Stomach smooth muscle (tissue), 2 donors: ENCODE measurements at regions not wholly inside any gene's neighbourhood (a gene's known extent, or its start where the extent isn't known, plus 50 kb on each side); places are given as distances from the start of the nearest gene placed in this dataset.
"Not testable (repeated sequence)": the region's sequence is repeated elsewhere in the genome, so short reads cannot be mapped to it uniquely, and the experiment has no call there.

Experiments
- H3K27ac ChIP-seq: one replicate; pipeline ENCODE4 v1.7.0; 2013; ENCODE audit warnings: mild to moderate bottlenecking, low read length, inconsistent platforms
- H3K27me3 ChIP-seq, 2 donors: one replicate each; pipeline ENCODE4 v1.7.0; 2013; ENCODE audit warnings: low read length in 2 of 2; ENCODE audit not compliant: insufficient read depth in 2 of 2, control insufficient read depth in 1 of 2
- H3K36me3 ChIP-seq, 2 donors: one replicate each; pipeline ENCODE4 v1.7.0; 2013; ENCODE audit warnings: low read length in 2 of 2; ENCODE audit not compliant: control insufficient read depth in 2 of 2, insufficient read depth in 2 of 2
- H3K4me1 ChIP-seq: one replicate; pipeline ENCODE4 v1.7.0; 2013; ENCODE audit warnings: low read length; ENCODE audit not compliant: control insufficient read depth, insufficient read depth
- H3K4me3 ChIP-seq, 2 donors: one replicate each; pipeline ENCODE4 v1.7.0; 2013; ENCODE audit warnings: low read length in 2 of 2
- H3K9ac ChIP-seq, 2 donors: one replicate each; pipeline ENCODE4 v1.7.0; 2013; ENCODE audit warnings: low read length in 2 of 2, mild to moderate bottlenecking in 1 of 2
- H3K9me3 ChIP-seq, 2 donors: one replicate each; pipeline ENCODE4 v1.7.0; 2013; ENCODE audit warnings: low read length in 2 of 2; ENCODE audit not compliant: control insufficient read depth in 2 of 2
- donor health status: healthy.
- donor health status: Pancreatic carcinoma.

DNA sequence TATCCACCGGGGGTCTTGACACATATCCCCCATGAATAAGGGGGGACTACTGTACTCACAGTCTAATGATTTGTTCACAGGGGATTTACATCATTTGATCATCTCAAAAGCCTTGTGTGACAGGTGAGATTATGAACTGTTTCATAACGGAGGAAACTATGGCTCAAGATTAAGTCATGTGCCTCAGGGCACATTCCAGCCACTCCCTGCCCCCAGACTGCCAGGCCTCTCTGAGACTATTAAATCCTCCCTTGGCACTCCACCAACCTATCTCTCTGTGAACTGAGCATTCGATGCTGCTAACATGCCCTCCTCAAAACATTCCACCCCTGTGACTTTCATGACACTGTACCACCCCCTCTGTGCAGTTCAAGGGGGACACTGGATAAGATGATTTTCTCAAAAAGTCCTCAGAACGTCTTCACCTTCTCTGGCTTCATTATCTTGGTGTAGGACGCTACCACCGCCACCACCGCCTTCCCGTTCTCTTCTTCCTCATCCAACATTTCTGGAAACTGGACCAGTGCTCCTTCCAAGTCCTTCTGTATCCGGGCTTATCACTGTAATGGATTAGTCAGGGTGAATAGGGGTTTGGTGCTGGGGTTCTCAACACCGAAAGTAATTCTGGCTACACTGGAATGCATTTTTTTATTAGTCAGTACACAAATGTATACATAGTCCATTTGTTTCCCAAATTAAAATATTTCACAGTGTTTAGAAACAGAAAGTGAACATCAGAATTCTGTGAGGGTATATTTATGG, 169.6 kb downstream of the KCNS3 start:
- H3K9me3 ChIP-seq = no peaks in the 10 kb centered on the region
- H3K27ac ChIP-seq = no peak overlapping the region
- H3K4me1 ChIP-seq = peaks cover 8% of the 10 kb centered on the region
- H3K9ac ChIP-seq = no peak overlapping the region
- H3K27me3 ChIP-seq = no peaks in the 10 kb centered on the region
- H3K4me3 ChIP-seq = no peak overlapping the region
- H3K36me3 ChIP-seq = no peaks in the 10 kb centered on the region

DNA sequence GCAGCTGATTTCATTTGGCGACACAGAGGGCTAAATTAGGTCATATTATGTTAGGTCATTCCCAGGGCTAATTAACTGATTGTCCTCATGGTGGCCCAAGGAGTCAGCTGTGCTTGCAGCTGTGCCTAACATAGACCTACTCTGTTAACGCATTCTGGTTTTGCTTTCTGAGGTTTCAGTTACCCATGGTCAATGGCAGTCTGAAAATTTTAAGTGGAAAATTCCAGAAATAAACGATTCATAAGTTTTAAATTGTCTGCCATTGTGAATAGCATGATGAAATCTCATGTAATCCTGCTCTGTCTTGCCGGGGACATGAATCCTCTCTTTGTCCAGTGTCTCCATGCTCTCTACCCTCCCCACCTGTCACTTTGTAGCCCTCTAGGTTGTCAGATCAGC, 168.7 kb downstream of the KCNS3 start:
- no peak overlapping the region for H3K4me3 ChIP-seq
- H3K36me3 ChIP-seq = no peaks in the 10 kb centered on the region
- H3K4me1 ChIP-seq = peaks cover 8% of the 10 kb centered on the region
- no peaks in the 10 kb centered on the region for H3K27me3 ChIP-seq
- H3K9ac ChIP-seq = no peak overlapping the region
- H3K9me3 ChIP-seq = no peaks in the 10 kb centered on the region
- H3K27ac ChIP-seq = no peak overlapping the region

DNA sequence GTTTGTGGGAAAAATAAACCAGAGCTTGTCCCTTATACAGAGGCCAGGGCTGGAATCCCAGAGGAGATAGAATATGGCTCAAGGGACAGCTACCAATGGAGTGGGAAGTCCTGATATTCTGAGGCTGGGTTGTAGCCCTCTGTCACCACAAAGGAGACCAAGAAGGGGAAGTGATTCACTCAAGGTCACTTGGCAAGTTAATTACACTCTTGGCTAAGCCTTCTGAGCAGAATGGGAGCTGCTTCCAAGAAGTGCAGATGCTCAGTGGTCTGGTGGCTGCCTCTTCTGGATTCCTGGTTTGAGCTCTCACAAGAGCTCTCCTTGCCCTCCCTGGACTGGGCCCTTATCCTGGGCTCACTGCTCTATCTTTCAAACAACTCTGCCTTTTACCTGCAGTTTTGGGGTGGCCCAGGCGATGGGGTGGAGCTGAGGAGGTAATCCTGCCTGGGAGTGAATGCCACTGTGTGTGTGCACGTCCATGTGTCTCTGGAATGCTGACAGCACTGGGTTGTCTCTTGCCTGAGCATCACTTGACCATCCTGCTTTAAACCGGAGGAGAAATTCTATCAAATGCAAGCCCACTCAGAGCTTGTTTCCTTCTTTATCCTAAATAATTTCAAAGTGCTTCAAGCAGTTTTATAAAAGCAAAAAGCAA, 168.2 kb downstream of the KCNS3 start:
- no peaks in the 10 kb centered on the region for H3K27me3 ChIP-seq
- no peak overlapping the region for H3K4me3 ChIP-seq
- H3K27ac ChIP-seq = no peak overlapping the region

DNA sequence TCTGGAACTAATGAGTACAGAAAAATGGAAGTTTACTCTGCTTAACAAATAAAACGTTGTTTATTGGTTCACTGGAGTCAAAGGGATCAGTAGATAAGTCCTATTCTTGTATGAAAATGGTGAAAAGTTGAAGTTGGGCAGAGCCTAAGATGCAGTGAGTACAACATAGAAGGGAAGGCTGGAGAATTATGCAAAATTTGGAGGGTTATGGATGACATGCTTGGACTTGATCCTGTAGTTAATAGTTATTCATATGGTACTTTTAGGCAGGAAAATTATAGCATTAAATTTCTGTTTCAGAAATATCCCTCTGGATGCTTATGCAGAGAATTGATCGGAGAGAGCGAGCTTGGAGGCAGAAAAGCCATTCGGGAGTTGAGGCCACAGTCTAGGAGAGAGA, 167.6 kb downstream of the KCNS3 start:
- Histone ChIP-seq H3K27me3 (no peaks in the 10 kb centered on the region), H3K9me3 (no peaks in the 10 kb centered on the region), H3K27ac (no peak overlapping the region), H3K9ac (no peak overlapping the region), H3K4me3 (no peak overlapping the region), H3K4me1 (peaks cover 8% of the 10 kb centered on the region), H3K36me3 (no peaks in the 10 kb centered on the region)

More for the DNA sequence above, 168.2 kb downstream of the KCNS3 start:
- Histone ChIP-seq H3K4me1 (peaks cover 8% of the 10 kb centered on the region), H3K36me3 (no peaks in the 10 kb centered on the region), H3K9ac (no peak overlapping the region), H3K9me3 (no peaks in the 10 kb centered on the region)

DNA sequence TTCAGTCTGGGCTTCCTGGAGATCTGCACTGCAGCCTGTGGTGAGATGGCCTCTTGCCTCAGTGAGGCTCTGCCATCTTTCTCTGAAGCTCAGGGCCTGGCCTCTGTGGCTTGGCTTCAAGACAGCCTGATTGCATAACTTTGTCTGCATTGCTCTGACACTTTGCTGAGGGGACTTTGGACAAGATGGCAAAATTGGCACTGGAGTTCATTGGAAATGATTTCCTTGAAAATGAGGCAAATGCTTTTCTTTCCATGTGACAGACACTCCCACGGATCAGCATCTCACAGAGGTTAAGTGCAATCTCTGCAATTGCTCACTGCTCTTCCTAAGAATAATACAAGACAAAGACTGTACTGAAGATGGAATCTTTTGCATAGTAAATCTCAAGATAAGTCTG, 166.8 kb downstream of the KCNS3 start:
- Histone ChIP-seq H3K4me3 (no peak overlapping the region), H3K9ac (no peak overlapping the region), H3K27ac (no peak overlapping the region), H3K9me3 (no peaks in the 10 kb centered on the region), H3K27me3 (no peaks in the 10 kb centered on the region), H3K36me3 (no peaks in the 10 kb centered on the region), H3K4me1 (peaks cover 8% of the 10 kb centered on the region)

DNA sequence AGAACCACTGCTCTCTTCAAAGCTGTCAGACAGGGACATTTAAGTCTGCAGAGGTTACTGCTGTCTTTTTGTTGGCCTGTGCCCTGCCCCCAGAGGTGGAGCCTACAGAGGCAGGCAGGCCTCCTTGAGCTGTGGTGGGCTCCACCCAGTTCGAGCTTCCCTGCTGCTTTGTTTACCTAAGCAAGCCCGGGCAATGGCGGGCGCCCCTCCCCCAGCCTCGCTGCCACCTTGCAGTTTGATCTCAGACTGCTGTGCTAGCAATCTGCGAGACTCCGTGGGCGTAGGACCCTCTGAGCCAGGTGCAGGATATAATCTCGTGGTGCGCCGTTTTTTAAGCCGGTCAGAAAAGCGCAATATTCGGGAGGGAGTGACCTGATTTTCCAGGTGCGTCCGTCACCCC, 138.9 kb downstream of the KCNS3 start:
- H3K36me3 ChIP-seq, H3K27ac ChIP-seq, H3K4me1 ChIP-seq, H3K27me3 ChIP-seq, H3K9me3 ChIP-seq, H3K9ac ChIP-seq, H3K4me3 ChIP-seq: not testable (repeated sequence)

DNA sequence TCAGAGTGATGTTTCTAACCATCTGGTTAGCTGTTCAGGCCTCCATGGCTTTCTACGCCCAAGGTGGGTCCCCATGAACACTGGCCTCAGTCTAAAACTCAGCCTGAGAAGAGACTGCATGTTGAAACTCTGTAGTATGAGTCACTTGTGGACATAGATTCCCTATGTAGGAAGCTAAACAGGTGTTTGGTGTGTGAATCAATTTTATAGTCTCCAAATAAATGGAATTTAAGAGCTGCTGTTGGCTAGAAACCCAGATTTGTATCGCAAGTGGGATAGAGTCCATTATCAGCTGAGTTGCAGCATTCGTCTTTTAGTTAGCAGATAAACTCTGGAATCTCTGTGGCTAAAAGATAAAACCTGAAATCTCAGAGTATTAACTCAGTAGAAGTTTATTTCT, 131.4 kb downstream of the KCNS3 start:
- no peaks in the 10 kb centered on the region for H3K36me3 ChIP-seq
- no peak overlapping the region for H3K27ac ChIP-seq
- H3K9ac ChIP-seq = no peak overlapping the region
- H3K4me3 ChIP-seq = no peak overlapping the region
- H3K9me3 ChIP-seq = no peaks in the 10 kb centered on the region
- no peaks in the 10 kb centered on the region for H3K4me1 ChIP-seq
- H3K27me3 ChIP-seq = no peaks in the 10 kb centered on the region

DNA sequence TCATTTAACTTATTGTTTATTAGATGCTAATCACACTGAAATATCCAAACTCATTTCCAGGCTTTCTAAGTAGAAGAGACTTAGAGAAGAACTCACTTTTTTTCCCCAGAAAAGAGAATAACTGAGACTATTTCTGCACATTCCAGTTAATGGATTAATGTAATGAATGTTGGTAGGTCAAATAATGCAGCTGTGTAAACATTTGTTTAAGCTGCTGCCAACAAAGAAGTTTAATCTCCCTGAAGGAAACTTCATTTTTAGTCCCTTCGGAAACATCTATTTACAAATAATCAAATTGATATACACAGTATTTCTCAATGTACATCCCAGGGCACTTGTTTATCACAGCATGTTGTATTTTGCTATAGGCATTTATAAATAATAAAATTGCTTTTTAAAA, 126.9 kb downstream of the KCNS3 start:
- H3K36me3 ChIP-seq = no peaks in the 10 kb centered on the region
- H3K9me3 ChIP-seq = no peaks in the 10 kb centered on the region
- no peak overlapping the region for H3K4me3 ChIP-seq
- H3K9ac ChIP-seq = no peak overlapping the region
- H3K27ac ChIP-seq = no peak overlapping the region
- no peaks in the 10 kb centered on the region for H3K4me1 ChIP-seq
- no peaks in the 10 kb centered on the region for H3K27me3 ChIP-seq

DNA sequence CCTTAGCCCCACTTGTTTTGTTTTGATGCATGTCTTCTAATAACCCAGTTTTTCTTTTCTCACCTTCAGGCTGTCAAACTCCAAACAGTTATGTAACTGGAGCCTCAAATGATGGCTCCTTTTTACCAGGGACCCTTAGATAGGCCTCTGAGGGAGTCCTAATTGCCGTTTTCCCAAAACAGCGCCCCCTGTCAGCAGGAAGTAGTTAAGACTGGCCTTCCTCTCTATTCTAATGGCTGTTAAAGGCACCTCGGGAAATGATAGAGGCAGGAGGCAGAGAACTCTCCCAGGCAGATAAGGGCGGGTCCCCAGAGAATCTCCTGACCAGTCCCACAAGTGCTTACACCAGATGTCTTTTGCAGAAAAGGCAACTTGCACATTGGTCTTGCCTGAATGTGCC, 123.2 kb downstream of the KCNS3 start:
- Histone ChIP-seq H3K9me3 (no peaks in the 10 kb centered on the region), H3K4me3 (no peak overlapping the region), H3K9ac (no peak overlapping the region), H3K4me1 (no peaks in the 10 kb centered on the region), H3K27ac (no peak overlapping the region), H3K36me3 (no peaks in the 10 kb centered on the region), H3K27me3 (no peaks in the 10 kb centered on the region)

DNA sequence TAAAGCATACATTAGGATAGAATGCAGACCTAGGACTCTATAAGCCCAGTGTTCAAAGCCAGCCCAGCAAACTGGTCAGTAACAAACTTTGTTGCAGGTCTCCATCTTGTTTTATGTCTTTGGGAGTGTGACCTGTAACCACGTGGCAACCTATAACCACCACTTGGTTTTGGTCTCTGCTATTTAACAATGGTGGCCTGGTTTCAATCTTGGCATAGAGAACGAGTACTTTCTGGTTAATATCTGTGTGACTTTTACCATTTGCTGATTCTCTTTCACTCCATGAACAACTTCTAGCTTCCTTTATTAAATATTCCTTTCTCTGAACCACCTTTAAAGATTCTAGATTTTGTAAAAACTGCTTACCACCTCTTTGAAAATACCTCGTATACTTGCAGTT, 118.5 kb downstream of the KCNS3 start:
- H3K27me3 ChIP-seq = no peaks in the 10 kb centered on the region
- no peaks in the 10 kb centered on the region for H3K9me3 ChIP-seq
- no peaks in the 10 kb centered on the region for H3K4me1 ChIP-seq
- no peak overlapping the region for H3K27ac ChIP-seq
- H3K36me3 ChIP-seq = no peaks in the 10 kb centered on the region
- no peak overlapping the region for H3K4me3 ChIP-seq
- H3K9ac ChIP-seq = no peak overlapping the region

DNA sequence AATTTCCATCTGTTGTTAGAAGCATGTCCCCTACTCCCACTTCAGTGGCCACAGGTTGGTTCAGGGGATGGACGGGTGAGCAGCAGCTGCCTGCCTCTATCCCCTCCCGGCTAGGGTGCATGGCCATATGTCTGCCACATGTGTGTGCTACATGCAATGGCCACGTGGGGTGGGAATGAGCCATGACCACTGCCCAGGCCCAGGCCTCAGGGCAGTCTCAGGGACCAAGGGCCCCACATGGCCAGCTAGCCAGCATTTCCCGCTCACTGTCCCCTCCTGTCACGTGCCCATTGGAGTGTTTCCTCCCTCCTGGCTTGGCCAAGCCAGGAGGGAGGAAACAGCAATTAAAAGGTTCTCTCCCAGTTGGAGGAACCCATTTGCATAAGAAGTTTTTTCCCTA, 117.1 kb downstream of the KCNS3 start:
- Histone ChIP-seq H3K4me1 (no peaks in the 10 kb centered on the region), H3K27ac (no peak overlapping the region), H3K9ac (no peak overlapping the region), H3K36me3 (no peaks in the 10 kb centered on the region), H3K4me3 (no peak overlapping the region), H3K9me3 (no peaks in the 10 kb centered on the region), H3K27me3 (no peaks in the 10 kb centered on the region)
